ENCODE measurements at regions not wholly inside any gene's neighbourhood (a gene's known extent, or its start where the extent isn't known, plus 50 kb on each side); places are given as distances from the start of the nearest gene placed in this dataset.

GRCh38 chr5:54404568-54404967 lies 50.9 kb upstream of the HSPB3 start:
- no peak overlapping the region for H3K27ac Mint-ChIP-seq (ENCODE audit: unreplicated experiment)
- no peaks in the 10 kb centered on the region for H3K36me3 Mint-ChIP-seq (ENCODE audit: unreplicated experiment)
- H3K4me1 Mint-ChIP-seq (ENCODE audit: low read depth, unreplicated experiment) = no peaks in the 10 kb centered on the region
- TF ChIP-seq, protein P1, sequence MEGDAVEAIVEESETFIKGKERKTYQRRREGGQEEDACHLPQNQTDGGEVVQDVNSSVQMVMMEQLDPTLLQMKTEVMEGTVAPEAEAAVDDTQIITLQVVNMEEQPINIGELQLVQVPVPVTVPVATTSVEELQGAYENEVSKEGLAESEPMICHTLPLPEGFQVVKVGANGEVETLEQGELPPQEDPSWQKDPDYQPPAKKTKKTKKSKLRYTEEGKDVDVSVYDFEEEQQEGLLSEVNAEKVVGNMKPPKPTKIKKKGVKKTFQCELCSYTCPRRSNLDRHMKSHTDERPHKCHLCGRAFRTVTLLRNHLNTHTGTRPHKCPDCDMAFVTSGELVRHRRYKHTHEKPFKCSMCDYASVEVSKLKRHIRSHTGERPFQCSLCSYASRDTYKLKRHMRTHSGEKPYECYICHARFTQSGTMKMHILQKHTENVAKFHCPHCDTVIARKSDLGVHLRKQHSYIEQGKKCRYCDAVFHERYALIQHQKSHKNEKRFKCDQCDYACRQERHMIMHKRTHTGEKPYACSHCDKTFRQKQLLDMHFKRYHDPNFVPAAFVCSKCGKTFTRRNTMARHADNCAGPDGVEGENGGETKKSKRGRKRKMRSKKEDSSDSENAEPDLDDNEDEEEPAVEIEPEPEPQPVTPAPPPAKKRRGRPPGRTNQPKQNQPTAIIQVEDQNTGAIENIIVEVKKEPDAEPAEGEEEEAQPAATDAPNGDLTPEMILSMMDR (IDR thresholded peaks at IDR 0.05; ENCODE audit: partially characterized antibody, unreplicated experiment) = no peak
- DNase-seq = no peak
- no peaks in the 10 kb centered on the region for H3K9me3 Mint-ChIP-seq (ENCODE audit: unreplicated experiment)
- H3K4me3 Mint-ChIP-seq (ENCODE audit: unreplicated experiment) = no peak overlapping the region
- H3K27me3 Mint-ChIP-seq (ENCODE audit: unreplicated experiment) = no peaks in the 10 kb centered on the region

GRCh38 chr5:54403885-54404416 lies 51.5 kb upstream of the HSPB3 start:
- Mint-ChIP-seq H3K4me3 (ENCODE audit: unreplicated experiment) (no peak overlapping the region), H3K27ac (ENCODE audit: unreplicated experiment) (no peak overlapping the region), H3K27me3 (ENCODE audit: unreplicated experiment) (no peaks in the 10 kb centered on the region), H3K36me3 (ENCODE audit: unreplicated experiment) (no peaks in the 10 kb centered on the region), H3K4me1 (ENCODE audit: low read depth, unreplicated experiment) (no peaks in the 10 kb centered on the region), H3K9me3 (ENCODE audit: unreplicated experiment) (no peaks in the 10 kb centered on the region)
- DNase-seq = no peak
- TF ChIP-seq, protein P1 (IDR thresholded peaks at IDR 0.05; ENCODE audit: partially characterized antibody, unreplicated experiment) = no peak

DNA sequence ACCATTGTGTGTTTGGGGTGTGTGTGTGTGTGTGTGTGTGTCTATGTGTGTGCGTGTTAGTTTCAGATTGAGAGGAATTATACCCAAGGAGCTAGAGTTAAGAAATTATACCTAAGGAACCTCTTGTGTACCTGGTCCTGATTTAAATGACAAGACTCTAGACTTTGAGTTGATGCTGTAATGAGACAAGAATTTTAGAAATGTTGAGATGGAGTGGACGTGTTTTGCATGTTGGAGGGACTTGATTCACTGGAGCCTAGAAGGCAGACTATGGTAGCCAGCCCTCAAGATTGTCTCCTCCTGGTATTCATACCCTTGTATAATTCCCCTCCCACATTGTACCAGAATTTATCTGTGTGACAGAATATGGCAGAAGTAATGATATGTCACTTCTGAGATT lies 52.4 kb upstream of the HSPB3 start:
- Mint-ChIP-seq H3K36me3 (ENCODE audit: unreplicated experiment) (no peaks in the 10 kb centered on the region), H3K27ac (ENCODE audit: unreplicated experiment) (no peak overlapping the region), H3K9me3 (ENCODE audit: unreplicated experiment) (no peaks in the 10 kb centered on the region), H3K27me3 (ENCODE audit: unreplicated experiment) (no peaks in the 10 kb centered on the region), H3K4me3 (ENCODE audit: unreplicated experiment) (no peak overlapping the region), H3K4me1 (ENCODE audit: low read depth, unreplicated experiment) (no peaks in the 10 kb centered on the region)
- no peak for DNase-seq
- TF ChIP-seq, protein P1 (IDR thresholded peaks at IDR 0.05; ENCODE audit: partially characterized antibody, unreplicated experiment) = no peak

- DNase-seq = no peak
- H3K27me3 Mint-ChIP-seq (ENCODE audit: unreplicated experiment) = no peaks in the 10 kb centered on the region
- H3K4me1 Mint-ChIP-seq (ENCODE audit: low read depth, unreplicated experiment) = no peaks in the 10 kb centered on the region
- no peaks in the 10 kb centered on the region for H3K36me3 Mint-ChIP-seq (ENCODE audit: unreplicated experiment)
- TF ChIP-seq, protein P1 (IDR thresholded peaks at IDR 0.05; ENCODE audit: partially characterized antibody, unreplicated experiment) = no peak
- no peak overlapping the region for H3K4me3 Mint-ChIP-seq (ENCODE audit: unreplicated experiment)
- H3K27ac Mint-ChIP-seq (ENCODE audit: unreplicated experiment) = no peak overlapping the region
- no peaks in the 10 kb centered on the region for H3K9me3 Mint-ChIP-seq (ENCODE audit: unreplicated experiment)
Measured at GRCh38 chr5:54401515-54401914, 54.0 kb upstream of the HSPB3 start.

- Mint-ChIP-seq H3K9me3 (ENCODE audit: unreplicated experiment) (no peaks in the 10 kb centered on the region), H3K27me3 (ENCODE audit: unreplicated experiment) (no peaks in the 10 kb centered on the region), H3K27ac (ENCODE audit: unreplicated experiment) (no peak overlapping the region), H3K4me3 (ENCODE audit: unreplicated experiment) (no peak overlapping the region), H3K36me3 (ENCODE audit: unreplicated experiment) (no peaks in the 10 kb centered on the region), H3K4me1 (ENCODE audit: low read depth, unreplicated experiment) (no peaks in the 10 kb centered on the region)
- TF ChIP-seq, protein P1 (IDR thresholded peaks at IDR 0.05; ENCODE audit: partially characterized antibody, unreplicated experiment) = no peak
- DNase-seq = no peak
Measured at GRCh38 chr5:54398191-54398590, 57.3 kb upstream of the HSPB3 start.
